ENCODE measurements at regions not wholly inside any gene's neighbourhood (a gene's known extent, or its start where the extent isn't known, plus 50 kb on each side); places are given as distances from the start of the nearest gene placed in this dataset.

- no peak for FAIRE-seq
Measured at GRCh38 chr4:20354120-20354519, 102.4 kb downstream of the SLIT2 start.

GRCh38 chr4:20356565-20356964, 104.9 kb downstream of the SLIT2 start:
- FAIRE-seq: no peak

- no peak for FAIRE-seq
Measured at GRCh38 chr4:20358110-20358509, 106.4 kb downstream of the SLIT2 start.

GRCh38 chr4:20359692-20360091, 108.0 kb downstream of the SLIT2 start:
- FAIRE-seq: no peak

GRCh38 chr4:20362148-20362547, 110.4 kb downstream of the SLIT2 start:
- FAIRE-seq: no peak

GRCh38 chr4:20364969-20365368, 113.3 kb downstream of the SLIT2 start:
- no peak for FAIRE-seq

- FAIRE-seq: no peak
Measured at GRCh38 chr4:20367446-20367845, 115.7 kb downstream of the SLIT2 start.

- no peak for FAIRE-seq
Measured at GRCh38 chr4:20368926-20369325, 117.2 kb downstream of the SLIT2 start.

- FAIRE-seq: no peak
Measured at GRCh38 chr4:20370274-20370673, 118.6 kb downstream of the SLIT2 start.

- peak; percentile 74 for FAIRE-seq
Measured at GRCh38 chr4:20376070-20376469, 124.4 kb downstream of the SLIT2 start.

- FAIRE-seq: no peak
Measured at GRCh38 chr4:20378181-20378580, 126.5 kb downstream of the SLIT2 start.

GRCh38 chr4:20381005-20381404, 129.3 kb downstream of the SLIT2 start:
- FAIRE-seq: no peak

- FAIRE-seq: no peak
Measured at GRCh38 chr4:20383283-20383682, 131.6 kb downstream of the SLIT2 start.

GRCh38 chr4:20383969-20384368, 132.3 kb downstream of the SLIT2 start:
- no peak for FAIRE-seq

GRCh38 chr4:20384456-20384855, 132.8 kb downstream of the SLIT2 start:
- no peak for FAIRE-seq

GRCh38 chr4:20386001-20386740, 134.5 kb downstream of the SLIT2 start:
- no peak for FAIRE-seq

- no peak for FAIRE-seq
Measured at GRCh38 chr4:20386906-20387305, 135.2 kb downstream of the SLIT2 start.

GRCh38 chr4:20391198-20391597, 139.5 kb downstream of the SLIT2 start:
- no peak for FAIRE-seq

- FAIRE-seq: no peak
Measured at GRCh38 chr4:20391912-20392311, 140.2 kb downstream of the SLIT2 start.

- no peak for FAIRE-seq
Measured at GRCh38 chr4:20393486-20394100, 141.9 kb downstream of the SLIT2 start.

GRCh38 chr4:20394512-20394911, 142.8 kb downstream of the SLIT2 start:
- FAIRE-seq: no peak

GRCh38 chr4:20395160-20395773, 143.6 kb downstream of the SLIT2 start:
- no peak for FAIRE-seq

GRCh38 chr4:20403290-20403689, 151.6 kb downstream of the SLIT2 start:
- no peak for FAIRE-seq

GRCh38 chr4:20403846-20404245, 152.1 kb downstream of the SLIT2 start:
- no peak for FAIRE-seq

All from endometrium (tissue), 2 donors.